ENCODE measurements at regions not wholly inside any gene's neighbourhood (a gene's known extent, or its start where the extent isn't known, plus 50 kb on each side); places are given as distances from the start of the nearest gene placed in this dataset.
"Not testable (repeated sequence)": the region's sequence is repeated elsewhere in the genome, so short reads cannot be mapped to it uniquely, and the experiment has no call there.

DNA sequence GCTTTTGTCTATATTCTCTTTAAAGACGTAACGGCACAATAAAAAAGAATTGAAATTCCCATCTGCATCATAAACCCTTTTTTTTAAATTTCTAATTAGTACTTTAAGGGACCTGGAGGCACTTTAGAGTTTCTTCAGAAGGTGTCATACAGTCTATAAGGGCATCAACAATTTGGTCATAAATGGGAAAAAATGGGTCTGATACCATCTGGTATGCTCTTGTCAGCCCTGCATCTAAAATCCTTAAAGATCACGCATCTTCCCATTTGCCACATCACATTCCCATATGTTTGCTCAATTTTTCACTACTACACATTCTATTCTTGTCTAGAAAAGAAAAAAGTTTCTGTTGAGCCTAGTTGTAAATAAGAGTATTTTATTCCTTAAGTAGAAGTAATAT lies 53.8 kb downstream of the COX7C start:
- DNase-seq = no peak

DNA sequence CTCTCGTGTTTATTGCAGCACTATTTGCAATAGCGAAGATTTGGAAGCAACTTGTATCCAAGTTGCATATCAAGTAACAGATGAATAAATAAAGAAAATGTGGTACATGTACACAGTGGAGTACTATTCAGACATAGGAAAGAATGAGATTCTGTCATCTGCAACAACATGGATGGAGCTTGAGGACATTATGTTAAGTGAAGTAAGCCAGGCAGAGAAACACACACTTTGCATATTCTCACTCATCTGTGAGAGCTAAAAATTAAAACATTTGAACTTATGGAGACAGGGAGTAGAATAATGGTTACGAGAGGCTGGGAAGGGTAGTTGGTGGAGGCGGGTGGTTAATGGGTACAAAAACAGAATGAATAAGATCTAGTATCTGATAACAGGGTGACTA lies 56.3 kb downstream of the COX7C start:
- no peak for DNase-seq

DNA sequence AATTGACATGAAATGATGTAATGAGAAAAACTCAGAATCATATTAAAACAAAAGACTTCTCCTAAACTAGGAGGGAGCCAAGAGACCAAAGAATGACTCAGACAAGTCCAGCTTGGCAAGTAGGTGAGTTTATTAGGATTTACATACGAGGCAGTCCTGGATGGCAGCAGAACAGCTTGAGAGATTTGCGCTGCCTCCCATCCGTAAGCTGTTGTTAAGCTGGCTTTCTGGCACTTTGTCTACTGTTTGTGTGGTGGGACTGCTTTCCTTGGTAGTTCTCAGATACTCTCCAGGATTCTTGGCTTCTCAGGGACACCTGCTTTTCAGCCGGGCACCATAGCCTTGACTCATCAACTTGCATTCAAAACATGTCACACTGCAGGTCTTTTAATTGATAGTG lies 57.6 kb downstream of the COX7C start:
- no peak for DNase-seq

DNA sequence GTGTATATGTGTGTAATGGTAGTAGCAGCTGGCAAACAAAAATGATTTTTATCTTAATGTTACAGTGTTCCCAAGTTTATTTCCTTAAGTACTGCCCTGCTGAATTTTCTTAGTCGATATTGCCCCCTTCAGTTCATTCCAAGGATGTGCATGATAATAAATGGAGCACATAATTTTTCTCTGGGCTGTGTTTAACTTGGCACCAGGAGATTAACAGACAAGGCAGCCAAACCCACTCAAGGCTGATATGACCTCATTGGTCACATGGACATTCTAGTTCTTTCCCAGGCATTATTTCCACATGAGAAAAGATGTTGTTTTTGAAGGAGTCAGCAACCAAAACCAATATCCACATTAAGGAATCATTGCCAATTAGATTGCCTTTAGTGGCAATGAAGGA lies 61.8 kb downstream of the COX7C start:
- DNase-seq = peak; percentile 41

DNA sequence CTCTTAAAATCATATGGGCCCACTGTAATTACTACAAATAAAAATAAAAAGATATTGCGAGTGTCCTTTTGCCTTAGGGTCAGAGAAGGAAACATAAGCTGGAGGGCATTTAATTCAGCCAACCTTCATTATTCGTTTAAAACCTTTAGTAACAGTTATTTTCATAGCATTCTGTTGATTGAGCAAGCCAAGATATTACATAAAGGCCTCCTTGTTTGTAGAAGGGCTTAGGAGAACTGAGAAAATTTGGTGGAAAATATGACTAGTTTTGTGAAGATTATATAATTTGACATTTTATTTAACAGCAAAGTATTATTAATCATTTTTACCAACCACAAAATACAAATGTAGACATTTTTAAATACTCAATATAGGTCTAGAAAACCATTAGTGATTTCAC lies 62.2 kb downstream of the COX7C start:
- DNase-seq = no peak

DNA sequence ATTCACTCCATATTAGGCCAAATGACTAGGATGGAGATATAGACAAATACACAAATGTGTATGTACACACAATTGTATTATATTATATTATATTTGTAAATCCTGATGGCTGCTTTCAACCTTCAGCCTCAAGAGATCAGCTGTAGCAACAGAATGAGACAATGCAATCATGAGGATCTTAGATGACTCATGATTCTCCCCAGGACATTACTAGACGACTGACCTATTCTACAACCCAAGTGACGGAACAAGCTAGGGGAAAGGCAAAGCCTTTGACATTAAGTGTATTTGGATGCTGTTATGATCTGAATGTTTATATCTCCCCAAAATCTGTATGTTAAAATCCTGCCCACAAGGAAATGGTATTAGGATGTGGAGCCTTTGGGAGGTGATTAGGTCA lies 66.5 kb downstream of the COX7C start:
- no peak for DNase-seq

DNA sequence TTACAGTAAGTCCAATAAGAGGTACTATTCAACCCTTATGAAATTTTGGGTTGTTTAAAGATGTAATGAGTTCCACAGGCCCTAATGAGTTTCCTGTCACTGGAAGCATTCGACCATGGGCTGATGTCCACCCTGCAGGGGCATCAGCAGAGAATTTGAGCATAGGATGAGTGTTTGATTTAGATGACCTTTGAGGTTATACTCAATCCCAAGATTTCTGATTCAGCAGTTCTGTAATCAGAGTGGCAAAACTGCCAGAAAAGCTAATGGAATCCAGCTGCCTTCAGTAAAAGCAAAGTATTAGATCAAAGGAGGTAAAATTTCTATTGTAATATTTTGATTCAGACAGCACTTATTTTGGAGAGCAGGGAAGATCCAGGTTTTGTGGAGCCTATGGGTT lies 68.3 kb downstream of the COX7C start:
- no peak for DNase-seq

DNA sequence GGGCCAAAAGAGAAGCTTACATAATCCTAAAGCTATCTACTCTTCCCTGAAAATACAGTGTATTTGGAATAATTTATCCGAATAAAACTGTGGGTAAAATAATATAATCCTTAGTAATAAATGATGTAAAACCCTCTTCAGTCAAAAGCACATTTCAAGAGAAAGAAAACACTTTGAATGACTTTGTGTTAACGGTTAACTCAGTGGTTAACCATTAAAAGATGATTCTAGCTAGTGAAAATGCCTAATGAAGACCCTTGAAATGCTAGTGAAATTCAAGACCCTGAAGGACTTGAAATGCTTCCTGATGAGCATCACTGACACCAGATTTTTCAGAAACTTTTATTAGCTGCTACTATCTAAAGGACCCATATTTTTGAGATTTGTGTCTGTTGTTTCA lies 70.7 kb downstream of the COX7C start:
- DNase-seq = no peak

DNA sequence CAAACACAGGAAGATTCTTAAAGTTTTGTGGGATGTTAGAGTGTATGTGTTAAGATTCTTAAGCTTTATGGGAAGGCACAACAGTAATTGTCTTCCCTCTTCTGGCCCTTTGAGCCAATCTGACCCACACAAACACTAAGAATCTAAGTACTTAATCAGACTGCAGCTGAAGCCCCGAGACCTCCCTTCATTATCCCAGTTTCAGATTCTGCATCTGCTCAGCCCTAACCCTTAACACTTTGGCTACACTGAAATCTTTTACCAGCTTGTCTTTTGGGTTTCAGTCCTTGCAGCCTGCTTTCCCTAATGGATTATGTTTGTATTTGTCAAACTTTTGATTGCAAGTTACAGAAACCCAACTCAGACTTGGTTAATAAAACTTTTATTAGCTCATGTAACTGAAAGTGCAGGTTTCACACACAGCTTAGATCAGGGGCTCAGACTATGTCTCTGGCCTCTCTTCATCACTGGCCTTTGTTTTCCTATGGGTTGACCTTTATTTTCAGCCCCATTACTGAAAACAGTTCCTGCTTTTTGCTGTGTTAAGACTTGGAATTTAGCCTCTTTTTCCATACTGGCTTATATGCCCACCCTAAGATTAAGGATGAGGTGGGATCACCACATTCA lies 71.5 kb downstream of the COX7C start:
- no peak for DNase-seq

DNA sequence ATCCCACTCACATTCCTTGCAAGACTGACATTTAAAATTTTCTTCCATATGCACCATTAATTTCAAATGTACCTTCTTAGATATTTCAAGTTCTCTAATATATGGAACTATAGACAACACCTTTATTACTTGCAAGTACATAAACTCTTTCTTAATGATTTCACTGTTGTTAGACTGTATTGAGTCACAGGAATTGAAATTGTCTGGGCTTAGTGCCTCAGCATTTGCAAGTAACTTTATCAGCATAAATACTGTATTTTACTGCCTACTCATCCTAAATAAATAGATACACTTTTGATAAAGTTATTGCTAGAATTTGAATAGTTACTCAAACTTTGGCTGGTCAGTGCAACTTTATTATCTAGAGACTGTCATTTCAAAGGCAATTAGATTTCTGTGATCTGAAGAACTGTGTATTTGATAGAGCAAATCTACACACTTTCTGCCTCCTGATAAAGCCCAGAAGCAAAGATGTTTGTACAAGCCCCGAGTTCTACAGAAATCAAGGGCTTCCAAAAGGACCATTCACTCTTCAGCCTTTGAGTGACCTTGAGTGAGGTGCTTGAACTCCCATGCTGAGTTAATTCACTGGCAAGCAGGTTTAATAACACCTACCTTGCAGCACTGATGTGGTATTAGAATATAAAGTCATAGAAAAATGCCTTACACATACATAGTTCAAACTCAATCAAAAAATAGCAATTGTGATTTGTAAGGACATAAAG lies 91.6 kb downstream of the COX7C start:
- DNase-seq = no peak

DNA sequence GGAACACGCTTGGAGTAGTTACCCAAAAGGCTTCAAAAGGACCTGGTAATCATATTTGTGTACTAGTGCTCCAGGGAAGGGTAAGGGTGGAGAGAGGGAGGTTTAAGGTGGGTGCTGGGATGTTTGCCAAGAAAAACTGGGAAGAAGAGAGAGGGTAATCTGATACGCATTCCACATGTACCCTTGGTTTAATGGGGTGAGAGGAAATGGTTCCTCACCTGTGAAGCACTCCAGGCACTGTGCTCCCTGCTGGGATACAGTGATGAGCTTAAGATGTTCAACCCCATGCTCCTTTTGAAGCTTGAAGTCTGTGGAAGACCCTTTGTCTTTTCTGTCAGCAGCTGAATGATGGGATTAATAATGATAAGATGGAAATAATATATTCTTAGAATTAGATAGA lies 98.4 kb downstream of the COX7C start:
- peak; percentile 64 for DNase-seq

DNA sequence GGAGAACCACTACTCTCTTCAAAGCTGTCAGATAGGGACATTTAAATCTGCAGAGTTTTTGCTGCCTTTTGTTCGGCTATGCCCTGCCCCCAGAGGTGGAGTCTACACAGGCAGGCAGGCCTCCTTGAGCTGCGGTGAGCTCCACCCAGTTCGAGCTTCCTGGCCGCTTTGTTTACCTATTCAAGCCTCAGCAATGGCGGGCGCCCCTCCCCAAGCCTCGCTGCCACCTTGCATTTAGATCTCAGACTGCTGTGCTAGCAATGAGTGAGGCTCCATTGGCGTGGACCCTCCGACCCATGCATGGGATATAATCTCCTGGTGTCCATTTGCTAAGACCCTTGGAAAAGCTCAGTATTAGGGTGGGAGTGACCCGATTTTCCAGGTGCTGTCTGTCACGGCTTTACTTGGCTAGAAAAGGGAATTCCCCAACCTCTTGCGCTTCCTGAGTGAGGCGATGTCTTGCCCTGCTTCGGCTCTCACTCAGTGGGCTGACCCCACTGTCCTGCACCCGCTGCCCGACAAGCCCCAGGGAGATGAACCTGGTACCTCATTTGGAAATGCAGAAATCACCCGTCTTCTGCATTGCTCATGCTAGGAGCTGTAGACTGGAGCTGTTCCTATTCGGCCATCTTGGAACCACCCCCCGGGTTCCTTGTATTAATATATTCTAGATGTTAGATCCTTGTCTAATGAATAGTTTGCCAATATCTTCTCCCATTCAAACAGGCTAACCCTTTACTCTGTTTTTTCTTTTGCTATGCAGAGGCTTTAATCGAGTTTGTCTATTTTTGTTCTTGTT lies 113.8 kb downstream of the COX7C start:
- not testable (repeated sequence) for DNase-seq

DNA sequence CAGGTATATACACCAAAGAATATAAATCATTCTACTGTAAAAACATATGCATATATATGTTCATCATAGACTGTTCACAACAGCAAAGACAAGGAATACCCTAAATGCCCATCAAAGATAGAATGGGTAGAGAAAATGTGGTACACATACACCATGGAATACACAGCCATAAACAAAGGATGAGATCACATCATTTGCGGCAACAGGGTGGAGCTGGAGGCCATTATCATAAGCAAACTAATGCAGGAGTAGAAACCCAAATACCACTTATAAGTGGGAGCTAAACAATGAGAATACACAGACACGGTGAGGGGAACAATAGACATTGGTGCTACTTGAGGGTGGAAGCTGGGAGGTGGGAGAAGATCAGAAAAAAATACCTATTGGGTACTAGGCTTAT lies 117.6 kb downstream of the COX7C start:
- no peak for DNase-seq

DNA sequence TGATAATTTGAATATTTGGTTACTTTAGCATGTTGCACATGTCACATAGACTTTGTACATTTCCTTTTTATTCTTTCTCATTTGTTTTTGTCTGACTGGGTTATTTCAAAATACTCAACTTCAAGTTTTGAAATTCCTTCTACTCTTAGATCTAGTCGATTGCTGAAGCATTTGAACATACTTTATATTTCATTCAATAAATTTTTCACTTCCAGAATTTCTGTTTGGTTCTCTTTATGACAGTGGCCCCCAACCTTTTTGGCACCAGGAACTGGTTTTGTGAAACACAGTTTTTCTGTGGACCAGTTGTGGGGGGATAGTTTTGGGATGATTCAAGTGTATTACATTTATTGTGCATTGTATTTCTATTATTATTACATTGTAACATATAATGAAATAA lies 119.8 kb downstream of the COX7C start:
- no peak for DNase-seq

DNA sequence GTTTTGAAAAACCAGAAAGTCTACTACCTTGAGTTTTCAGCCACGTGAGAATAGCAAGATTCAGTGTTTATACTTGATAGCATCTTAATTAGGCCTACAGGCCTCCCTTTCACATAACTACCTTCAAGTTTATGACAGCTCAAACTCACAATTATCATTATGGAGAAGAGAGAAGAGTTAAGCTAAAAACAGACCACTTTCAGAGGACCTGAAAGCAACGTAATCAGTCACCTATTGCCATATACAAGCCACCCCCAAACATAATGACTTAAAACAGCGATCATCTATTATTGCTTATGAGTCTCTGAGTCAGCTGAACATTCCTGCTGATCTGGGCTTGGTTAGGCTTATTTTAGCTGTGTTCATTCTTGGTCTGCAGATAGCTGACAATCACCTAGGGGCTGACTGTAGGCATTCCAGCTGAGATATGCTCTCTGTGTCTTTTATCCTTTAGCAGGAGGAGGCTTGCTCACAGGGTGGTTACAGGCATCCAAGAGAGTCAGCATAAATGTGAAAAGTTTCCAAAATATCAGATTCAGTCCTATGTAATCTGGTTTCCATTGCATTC lies 130.9 kb downstream of the COX7C start:
- DNase-seq = no peak

DNA sequence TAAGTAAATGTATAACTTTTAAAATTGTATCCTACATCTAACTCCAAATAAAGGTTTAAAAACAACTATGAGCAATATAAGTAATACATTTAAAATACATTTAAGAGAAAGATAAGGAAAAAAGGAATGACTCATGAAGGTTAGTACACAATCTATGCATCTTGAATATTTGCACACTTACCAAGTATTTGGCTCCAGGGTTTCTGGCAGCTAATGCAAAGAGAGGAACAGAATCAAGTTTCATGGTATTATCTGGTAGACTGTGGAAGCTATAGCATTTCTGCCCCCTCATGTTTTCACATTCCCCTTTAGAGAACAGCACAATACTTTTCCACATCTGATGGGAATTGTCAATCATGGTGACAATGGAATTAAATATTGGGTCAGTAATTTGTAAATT lies 132.1 kb downstream of the COX7C start:
- no peak for DNase-seq

DNA sequence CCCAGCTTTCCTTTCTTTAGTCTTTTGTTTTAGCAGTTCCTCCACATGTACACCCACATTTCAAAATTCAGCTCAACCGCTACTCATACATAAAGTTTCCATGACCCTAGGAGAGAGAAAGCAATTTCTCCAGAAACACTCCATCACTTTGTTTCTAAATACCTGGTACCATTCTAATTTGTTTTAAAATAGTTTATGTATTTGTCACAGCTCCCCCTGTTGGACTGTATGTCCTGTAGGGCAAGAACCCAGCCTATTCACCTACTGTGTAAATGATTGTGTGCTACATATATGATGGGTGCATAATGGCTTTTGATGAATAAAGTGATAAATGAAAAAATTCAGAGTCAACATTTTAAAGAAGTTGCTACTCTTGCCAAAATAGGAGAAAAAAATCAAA lies 139.1 kb downstream of the COX7C start:
- no peak for DNase-seq

DNA sequence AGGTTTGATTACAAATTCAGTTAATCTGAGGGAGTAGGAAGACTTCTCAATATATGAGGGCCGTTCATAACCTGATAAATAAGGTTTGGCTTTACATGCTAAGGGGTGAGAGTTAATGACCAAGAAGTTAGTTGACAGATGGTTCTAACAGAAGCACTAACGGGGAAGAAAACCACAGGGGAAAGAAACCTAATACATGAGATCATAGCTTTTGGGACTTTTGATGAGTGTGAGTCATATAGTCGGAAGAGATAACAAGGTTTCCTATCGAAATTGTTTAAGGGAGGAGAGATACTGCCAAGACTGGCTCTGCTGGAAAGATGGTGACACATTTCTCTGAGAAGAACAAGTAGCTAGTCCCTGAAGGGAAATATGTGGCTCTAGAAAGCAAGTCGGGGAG lies 140.1 kb downstream of the COX7C start:
- DNase-seq = peak; percentile 74

DNA sequence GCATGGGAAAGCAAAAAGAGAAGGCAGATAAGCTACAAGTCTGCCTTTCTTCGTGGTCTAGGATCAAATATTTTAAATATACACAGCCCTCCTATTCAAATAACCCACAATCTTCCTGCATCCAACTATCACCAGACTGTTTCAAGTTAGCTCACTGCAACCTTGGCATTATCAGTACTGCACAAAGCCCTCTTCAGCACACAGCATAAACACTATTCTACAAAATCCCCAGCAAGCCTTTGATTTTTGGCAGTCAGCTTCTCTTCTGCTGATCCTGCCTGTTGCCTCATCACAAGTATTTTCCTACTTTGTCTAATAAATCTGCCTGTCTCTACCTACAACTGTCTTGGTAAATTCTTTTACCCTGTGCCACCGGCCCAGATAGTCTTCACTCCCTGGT lies 142.9 kb downstream of the COX7C start:
- DNase-seq = no peak

DNA sequence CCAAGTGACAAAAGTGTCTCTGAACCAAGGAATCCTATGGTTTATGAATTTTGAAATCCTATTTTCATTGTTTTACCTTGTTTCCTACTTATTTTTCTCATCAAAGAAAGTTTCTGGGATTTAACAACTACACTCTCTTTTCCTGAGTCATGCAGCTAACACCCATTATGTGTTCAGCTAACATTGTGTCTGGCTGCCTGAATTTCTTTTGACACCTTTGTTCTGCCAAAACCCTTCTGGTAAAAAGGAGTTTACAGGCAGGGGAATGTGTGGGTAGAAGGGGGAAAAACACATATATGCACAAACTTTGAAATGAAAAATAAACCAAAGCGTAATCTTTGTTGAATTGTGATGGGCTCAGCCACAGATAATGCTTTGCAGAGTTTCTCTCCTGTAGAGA lies 146.2 kb downstream of the COX7C start:
- DNase-seq = no peak

DNA sequence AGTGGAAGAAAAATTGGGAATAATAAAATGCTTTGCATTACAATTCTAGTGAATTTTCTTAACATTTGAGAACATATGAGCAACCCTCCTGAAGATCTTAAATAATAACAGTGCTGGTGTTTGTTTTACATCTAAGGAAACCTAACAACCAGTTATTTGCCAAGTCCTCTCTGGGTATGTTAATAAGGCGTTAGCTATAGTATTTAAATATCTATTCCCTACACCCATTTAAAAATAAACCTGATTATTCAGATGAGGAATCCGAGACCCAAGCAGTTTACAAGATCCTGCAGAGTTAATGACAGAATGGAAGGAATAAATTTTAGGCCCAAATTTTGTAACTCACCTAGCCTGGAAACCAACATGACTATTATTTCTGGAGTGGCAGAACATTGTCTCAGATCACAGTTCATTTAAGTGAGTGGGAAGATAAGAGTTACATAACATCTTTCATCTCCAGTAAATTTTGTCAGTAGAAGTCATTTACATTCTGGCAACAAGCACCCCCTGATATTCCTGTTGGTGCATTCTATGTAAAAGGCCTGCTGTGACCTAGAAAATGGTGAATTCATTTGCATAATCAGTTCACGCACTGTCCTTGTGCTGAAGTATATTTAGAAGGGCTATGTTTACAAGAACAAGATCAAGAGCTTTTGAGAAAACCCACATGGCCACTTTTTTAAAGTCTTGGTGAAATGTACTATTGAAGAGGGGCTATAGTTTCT lies 148.2 kb downstream of the COX7C start:
- no peak for DNase-seq

DNA sequence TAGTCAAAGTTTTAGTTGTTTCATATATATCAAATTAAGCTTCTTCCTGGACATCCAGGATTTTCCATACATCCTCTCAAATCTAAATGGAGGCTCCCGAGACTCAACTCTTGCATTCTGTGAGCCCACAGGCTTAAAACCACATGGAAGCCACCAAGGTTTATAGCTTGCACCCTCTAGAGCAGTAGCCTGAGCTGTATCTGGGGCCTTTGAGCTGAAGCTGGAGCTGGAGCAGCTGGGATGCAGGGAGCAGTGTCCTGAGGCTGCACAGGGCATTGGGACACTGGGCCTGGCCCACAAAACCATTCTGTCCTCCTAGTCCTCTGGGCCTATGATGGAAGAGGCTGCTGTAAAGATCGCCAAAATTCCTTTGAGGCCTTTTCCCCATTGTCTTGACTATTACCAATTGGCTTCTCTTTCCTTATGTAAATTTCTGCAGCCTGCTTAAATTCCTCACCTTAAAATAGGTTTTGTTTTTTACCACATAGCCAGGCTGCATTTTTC lies 151.0 kb downstream of the COX7C start:
- no peak for DNase-seq

DNA sequence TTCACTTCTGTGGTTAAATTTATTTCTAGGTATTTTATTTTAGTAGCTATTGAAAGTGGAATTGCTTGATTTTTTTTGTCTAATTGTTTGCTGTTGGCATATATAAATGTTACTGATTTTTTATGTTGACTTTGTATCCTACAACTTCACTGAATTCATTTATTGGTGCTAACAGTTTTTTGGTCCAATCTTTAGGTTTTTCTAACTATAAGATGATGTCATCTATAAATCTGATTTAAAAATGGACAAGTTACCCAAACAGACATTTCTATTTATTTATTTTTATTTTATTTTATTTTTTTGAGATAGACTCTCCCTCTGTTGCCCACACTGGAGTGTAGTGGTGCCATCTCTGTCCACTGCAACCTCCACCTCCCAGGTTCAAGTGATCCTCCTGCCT lies 162.3 kb downstream of the COX7C start:
- no peak for DNase-seq
